HG03175 (cell line): ENCODE measurements at regions not wholly inside any gene's neighbourhood (a gene's known extent, or its start where the extent isn't known, plus 50 kb on each side); places are given as distances from the start of the nearest gene placed in this dataset.
"Not testable (repeated sequence)": the region's sequence is repeated elsewhere in the genome, so short reads cannot be mapped to it uniquely, and the experiment has no call there.

Source experiments
- ATAC-seq: cut with Tn5 transposase; IDR thresholded peaks from one replicate; pipeline ENCODE4 v1.9.1; 2021; ENCODE audit warnings: mild to moderate bottlenecking, moderate library complexity; ENCODE audit not compliant: unreplicated experiment

GRCh38 chr4:184965230-184966050, 52.9 kb upstream of the HELT start:
- ATAC-seq: not testable (repeated sequence)

GRCh38 chr4:184966051-184966691, 52.1 kb upstream of the HELT start:
- ATAC-seq: not testable (repeated sequence)

DNA sequence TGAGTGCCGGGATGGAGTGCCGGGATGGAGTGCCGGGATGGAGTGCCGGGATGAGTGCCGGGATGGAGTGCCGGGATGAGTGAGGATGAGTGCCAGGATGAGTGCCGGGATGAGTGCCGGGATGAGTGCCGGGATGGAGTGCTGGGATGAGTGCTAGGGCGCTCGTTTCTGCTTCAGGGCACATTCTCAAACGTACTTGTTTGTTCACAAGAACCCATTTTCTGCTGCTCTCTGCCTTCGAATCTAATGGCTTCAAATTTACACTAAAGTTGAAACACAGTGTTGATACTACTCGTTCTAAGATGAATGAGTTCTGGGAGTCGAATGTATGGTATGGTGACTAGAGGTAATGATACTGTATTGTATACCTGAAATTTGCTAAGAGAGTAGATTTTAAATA, 50.6 kb upstream of the HELT start:
- ATAC-seq: not testable (repeated sequence)

- no peak for ATAC-seq
Measured at GRCh38 chr4:184968366-184968765, 49.9 kb upstream of the HELT start.
